Stimulated activated CD8-positive, alpha-beta memory T cell treated with anti-CD3 and anti-CD28 coated beads, Interleukin-7, amount 100 ng/mL, for 48 hours (primary cell): ENCODE measurements at regions not wholly inside any gene's neighbourhood (a gene's known extent, or its start where the extent isn't known, plus 50 kb on each side); places are given as distances from the start of the nearest gene placed in this dataset.

Experiments used
- DNase-seq, 2 donors: peaks; one replicate each; pipeline ENCODE4 v3.0.0-alpha.2; 2020; ENCODE audit warnings: low read depth in 1 of 2; ENCODE audit errors: extremely low read depth in 1 of 2

DNA sequence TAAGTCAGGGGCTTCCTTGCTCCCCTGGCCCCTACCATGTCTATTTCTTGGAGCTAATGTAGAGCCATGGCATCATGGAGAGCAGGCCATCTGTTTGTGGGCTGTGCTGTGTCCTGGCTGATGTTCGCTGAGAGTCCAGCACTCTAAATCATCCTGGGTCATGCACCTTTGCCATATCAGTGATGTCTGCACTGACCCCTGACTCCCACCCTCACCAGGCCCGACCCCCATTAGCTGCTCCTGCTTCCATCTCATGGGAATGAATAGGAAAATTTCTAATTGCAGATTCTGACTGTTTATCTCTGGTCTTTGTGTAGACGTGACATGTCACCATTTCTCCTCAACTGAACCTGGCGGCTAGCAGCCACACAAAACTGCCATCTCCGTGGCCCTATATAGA lies 236.9 kb downstream of the NSG2 start:
- no peak for DNase-seq

DNA sequence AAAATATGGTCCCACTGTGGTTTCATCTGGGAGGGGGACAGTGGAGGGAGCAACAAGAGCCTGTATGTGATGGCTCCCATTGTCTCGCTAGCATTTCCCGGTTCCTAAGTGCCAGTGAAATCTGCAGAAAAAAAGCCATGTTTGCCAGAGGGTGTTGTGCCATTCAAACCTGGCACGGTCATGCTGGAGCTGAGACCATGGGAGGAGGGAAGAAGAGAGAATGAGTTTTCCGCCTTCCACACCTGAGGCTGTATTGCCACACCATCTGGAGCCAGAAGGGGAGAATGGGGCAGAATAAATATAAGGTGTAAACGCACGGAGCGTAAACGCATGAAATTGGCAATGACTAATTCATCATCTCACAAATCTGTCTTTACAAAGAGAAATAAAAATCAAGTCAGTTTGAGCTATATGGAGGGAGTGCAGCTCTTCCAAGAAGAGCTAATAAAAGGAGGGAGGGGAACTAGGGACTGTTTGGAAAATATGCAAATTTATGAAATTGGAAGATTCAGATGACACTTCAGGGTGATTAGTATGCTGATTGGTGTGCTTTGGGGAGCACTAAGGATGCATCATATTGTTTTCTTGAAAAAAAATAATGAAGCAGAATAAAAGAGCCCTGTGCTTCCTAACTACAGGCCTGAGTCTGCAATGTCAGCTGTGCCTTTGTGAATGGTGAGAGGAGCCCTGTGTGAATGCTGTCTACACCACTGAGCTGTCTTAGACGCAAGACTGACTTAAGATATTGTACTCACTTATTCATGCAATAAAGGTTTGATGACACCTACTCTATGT lies 237.9 kb downstream of the NSG2 start:
- DNase-seq = no peak

- no peak for DNase-seq
Observed at GRCh38 chr5:174284873-174285272, 239.4 kb downstream of the NSG2 start.

DNA sequence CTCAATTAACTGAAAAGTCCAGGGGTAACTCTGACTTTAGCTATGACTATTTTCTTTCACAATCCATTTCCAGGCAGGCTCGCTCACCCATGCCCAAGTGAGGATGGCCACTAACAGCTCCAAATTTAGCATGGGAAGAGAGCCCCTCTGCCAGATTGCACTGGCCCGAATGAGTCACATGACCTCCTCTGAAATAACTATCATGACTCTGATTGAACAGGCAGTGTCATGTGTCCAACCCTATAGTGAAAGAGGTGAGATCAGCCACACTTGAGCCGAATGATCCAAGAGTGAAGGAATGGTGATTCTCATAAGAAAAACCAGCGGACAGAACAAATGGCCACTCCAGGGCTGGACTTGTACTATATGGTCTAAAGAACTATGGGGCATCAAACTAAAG lies 242.3 kb downstream of the NSG2 start:
- DNase-seq = no peak

DNA sequence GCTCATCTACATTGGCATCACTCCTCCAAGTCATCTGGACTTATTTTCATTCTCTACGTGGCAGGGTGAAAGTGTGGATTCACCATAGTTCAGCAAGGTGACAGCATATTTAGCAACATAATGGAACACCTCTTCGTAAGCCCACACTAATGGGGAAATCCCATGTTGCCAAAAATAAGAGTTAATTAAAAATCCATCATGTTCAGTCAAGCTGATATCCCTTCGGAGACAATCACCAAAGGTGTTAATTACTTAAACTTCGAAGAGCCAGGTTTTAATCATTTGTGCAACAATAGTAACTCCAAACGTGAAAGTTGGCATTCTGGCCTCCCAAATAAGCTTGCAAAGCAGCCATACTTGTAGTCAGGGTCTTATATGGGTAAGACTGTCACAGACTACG lies 242.9 kb downstream of the NSG2 start:
- no peak for DNase-seq

DNA sequence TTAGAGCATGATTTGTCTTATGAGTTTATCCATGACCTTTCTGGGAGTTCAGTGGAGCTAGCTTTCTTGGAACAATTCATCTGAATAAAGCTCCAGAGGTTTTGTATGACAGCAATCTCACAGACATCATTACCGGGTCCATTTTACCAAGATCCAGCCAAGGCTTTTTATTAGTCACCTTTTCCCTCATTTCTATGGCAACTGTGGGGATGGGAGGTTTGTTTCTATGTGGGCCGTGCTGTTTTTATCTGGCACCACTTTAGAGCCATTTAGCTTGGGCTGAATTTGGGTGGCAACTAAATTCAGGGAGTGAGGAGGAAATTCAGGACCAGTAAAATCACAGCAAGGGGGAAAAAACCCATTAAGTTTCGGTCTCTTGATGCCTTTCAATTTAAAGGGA lies 245.7 kb downstream of the NSG2 start:
- no peak for DNase-seq

DNA sequence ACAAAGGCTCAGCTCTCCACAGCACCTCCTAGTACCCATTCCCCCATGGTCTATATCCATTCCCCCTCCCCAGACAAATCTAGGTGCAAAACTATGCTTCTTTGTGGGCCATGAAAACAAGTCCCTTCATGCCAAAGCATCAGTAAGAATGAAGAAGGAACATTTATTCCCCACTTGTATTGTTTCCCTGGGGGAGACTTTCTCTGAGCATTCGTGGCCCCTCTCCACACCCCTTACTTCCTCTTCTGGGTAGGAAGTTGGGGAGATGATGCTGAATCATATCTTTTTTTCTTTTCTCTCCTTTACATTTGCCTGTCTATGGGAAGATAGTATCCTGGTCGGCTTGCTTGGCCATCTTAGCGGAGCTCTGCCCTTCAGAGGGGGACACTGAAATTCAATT lies 246.8 kb downstream of the NSG2 start:
- DNase-seq = no peak

DNA sequence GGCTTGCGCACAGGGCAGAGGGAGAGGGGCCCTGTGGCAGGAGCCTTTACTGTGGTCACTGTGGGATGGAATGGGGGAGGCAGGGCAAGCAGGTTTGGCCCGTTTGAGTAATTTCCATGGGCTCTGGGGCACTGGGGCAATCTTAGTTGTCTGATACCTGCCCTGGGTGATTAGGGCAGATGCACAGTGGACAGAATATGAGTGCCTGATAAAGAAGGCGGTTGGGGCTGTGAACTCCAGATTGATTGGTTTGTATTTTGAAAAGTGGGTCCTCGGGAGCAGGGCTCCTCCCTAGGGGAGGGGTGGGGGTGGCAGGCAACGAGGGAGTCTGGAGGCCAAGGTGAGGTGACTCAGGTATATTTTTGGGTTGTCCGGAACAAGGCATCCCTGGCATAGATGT lies 247.5 kb downstream of the NSG2 start:
- DNase-seq = no peak

GRCh38 chr5:174293481-174293880 lies 248.0 kb downstream of the NSG2 start:
- no peak for DNase-seq

- DNase-seq = no peak
Observed at GRCh38 chr5:174294891-174295620, 249.6 kb downstream of the NSG2 start.

DNA sequence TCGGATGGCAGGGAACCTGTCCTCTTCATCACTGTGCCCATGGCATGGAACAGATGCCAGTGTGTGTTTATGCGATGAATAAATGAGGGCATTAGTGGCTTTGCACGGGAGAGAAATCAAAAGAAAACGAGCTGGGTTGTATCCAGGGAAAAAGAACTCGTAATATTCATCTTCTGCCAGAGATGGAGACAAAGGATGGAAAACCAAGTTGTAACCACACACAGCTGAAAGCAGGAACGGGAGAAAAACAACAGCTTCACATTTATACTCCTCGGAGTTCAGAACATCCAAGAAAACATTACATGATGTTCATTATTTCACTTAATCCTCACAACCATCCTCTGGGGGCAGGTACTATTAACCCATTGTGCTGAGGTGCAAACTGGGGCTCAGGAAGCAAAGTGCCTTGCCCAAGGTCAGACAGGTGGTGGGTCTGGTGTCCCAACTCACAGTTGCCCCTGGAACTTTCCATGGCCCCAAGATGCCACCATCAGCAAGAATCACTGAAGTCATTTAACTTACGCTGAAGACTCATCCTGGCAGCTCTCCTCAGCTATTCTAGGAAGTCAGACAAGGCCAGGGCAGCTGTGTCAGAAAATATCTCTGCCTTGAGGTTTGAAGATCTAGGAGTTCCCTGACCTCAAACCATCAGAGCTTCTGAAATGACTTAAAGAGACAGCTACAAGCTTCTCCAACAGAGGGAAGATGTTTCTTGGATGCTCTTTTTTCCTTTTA lies 250.4 kb downstream of the NSG2 start:
- DNase-seq = no peak

- no peak for DNase-seq
Observed at GRCh38 chr5:174300118-174300940, 254.8 kb downstream of the NSG2 start.

- no peak for DNase-seq
Observed at GRCh38 chr5:174300941-174301761, 255.6 kb downstream of the NSG2 start.

DNA sequence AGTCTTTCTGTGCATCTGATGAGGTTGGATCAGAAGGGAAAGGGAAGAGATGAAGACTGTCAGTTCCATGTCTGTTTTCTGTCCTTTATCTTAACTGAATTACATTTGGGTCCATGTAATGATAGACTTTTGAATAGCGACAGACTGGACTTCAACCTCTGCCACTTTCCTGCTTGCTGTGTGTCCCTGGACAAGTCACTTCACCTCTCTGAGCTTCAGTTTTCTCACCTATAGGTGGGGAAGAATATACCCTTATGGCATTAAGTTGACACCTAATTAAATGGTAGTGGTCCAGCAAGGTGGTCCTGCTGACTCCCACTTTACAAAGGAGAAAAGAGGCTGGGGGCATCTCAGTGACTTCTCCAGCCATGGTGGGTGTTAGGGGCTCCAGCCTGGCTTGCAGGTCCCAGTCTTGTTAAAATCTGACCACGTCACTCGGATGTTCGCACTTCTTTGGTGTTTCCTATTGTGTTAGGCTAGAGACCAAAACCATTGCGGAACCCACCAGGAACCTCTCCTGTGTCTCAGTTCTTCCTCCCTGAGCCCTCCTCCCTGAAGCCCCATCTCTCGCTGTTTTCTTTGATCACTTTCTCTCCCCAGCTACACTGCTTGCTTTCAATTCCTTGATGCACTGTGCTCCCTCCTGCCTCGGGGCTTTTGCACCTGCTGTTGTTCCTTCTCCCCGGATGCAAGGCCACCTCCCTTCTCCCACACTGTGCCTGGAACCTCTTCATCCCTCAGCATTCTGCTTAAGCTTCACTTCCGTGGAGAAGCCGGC lies 256.5 kb downstream of the NSG2 start:
- DNase-seq = no peak

DNA sequence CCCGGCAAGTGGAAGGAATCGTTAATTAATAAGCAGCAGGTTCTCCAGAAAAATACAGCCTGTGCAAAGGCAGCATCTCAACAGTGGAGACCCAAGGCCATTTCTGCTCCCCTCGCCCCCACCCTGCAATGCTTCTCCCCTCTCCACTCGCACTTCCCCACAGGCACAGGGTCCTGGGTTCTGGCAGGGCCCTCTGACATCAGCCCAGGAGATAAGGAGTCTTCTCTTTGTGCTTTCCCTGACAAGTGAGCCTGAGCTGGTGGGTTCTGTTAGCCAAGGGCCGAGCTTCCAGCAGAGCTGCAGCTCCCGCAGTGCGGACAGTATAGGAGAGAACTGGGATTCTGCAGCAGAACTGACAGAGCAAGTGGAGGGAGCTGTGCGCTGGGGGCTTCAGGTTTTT lies 257.5 kb downstream of the NSG2 start:
- no peak for DNase-seq

DNA sequence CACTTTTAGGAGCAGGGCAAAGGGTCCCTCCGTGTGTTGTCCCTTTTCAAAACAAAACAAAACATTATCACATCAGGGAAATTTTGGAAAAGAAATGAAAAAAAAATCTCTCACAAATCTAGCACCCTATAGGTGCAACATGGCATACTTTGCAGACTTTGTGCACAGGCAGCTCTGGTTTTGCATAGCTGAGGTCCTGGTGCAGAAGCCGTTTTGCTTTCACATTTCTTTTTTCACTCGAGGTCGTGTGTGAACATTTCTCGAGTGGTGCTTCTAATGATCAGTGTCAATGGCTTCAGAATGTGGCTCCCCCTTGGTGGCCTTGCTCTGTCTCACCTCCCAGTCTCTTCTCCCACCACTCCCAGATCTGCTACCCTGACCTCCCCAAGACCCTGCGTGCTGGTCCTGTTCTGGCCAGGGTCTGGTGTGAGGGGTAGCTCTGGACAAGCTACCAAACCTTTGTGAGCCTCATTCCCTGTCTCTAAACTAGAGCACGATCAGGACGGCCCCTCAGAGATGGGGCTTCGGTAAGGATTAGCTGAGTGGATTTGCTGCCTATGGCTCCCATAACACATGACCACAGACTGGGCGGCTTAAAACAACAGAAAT lies 258.0 kb downstream of the NSG2 start:
- no peak for DNase-seq

DNA sequence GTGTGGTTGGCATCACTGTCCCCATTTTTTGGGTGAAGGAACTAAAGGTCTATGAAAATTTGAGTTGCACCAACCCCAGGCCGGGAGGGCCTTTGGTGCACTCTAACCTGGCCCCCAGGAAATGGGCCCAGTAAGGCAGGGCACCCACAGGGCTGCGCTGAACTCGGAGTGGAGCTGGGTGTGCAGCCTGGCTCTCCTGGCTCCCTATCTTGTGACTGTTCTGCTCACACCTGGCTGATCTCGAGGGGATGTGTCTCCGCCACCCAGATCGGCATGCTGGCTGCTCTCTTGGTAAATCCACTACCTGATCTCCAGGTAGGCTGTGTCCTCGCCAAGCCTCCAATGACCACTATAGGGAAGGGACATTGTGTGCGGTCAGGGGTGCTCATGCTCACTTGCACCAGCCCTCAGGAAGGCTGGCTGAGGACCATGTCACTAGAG lies 259.8 kb downstream of the NSG2 start:
- no peak for DNase-seq

DNA sequence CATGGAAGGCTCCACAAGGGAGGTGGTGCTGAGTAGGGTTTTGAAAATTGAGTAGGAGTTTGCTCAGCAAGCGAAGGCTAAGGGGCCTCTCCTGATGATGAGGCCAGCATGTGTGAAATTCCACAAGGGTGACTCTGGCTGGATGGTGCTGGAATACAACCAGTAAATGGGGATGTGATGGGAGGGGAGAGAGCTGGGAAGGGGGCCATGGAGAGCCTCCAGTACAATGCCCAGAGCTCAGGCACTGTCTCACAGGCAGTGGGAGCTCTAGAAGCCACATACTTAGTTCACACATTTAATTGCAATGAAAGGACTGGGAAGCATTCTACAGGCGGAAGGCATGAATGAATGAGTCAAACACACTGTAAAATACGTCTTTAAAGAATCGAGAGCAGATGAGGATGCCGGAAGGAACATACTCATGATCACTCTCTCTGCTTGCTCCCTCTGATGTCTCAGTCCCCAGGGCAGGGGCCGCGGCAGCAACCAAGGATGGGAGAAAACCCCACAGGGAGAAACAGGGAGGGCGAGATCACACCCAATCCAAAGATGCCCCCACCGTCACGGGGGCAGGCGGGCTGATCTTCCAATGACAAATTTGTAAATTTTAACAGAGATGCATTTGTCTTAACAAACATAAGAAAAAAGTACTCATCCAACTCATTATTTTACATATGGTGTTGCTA lies 261.0 kb downstream of the NSG2 start:
- no peak for DNase-seq
